ENCODE measurements at regions not wholly inside any gene's neighbourhood (a gene's known extent, or its start where the extent isn't known, plus 50 kb on each side); places are given as distances from the start of the nearest gene placed in this dataset.

GRCh38 chr14:84323978-84324377 is 1206.0 kb upstream of the FLRT2 start:
- Mint-ChIP-seq H3K27ac (no peak overlapping the region), H3K36me3 (no peaks in the 10 kb centered on the region), H3K4me1 (no peaks in the 10 kb centered on the region), H3K9me3 (peaks cover 0 to 7% (median 3%) of the 10 kb centered on the region in 7 donors), H3K27me3 (ENCODE audit: low read depth in 3 of 3) (peaks cover 0 to 1% (median 0%) of the 10 kb centered on the region in 3 donors), H3K4me3 (no peak overlapping the region)
- H3K9me3 ChIP-seq (replicated peaks in 1 of 2; ENCODE audit: control insufficient read depth in 1 of 2, insufficient read depth in 1 of 2, low read length in 2 of 2) = peaks cover 0 to 3% of the 10 kb centered on the region in 2 donors
- DNase-seq = no peak
- H4K20me1 ChIP-seq (ENCODE audit: insufficient read depth, low read length) = no peaks in the 10 kb centered on the region
- H3K4me1 ChIP-seq (ENCODE audit: control insufficient read depth in 1 of 2, insufficient read depth in 2 of 2, low read length in 2 of 2) = no peaks in the 10 kb centered on the region
- H3K4me2 ChIP-seq (replicated peaks; ENCODE audit: extremely low read depth, low read length, poor library complexity, severe bottlenecking) = no peak overlapping the region
- no peak overlapping the region for H3K9ac ChIP-seq (ENCODE audit: insufficient read depth, low read length, poor library complexity, severe bottlenecking)
- WGBS (ENCODE audit: insufficient coverage) = no CpG with 5 or more reads among the region's 4 CpGs
- no peak for TF ChIP-seq CTCF (IDR thresholded peaks at IDR 0.05)
- H3K36me3 ChIP-seq (replicated peaks in 1 of 2; ENCODE audit: control insufficient read depth in 1 of 2, insufficient read depth in 2 of 2, low read length in 2 of 2) = no peaks in the 10 kb centered on the region
- no peak overlapping the region for H3K4me3 ChIP-seq (replicated peaks in 1 of 3; ENCODE audit: low read depth in 2 of 3, low read length in 3 of 3)
- H2AFZ ChIP-seq (ENCODE audit: insufficient read depth, low read depth, low read length, poor library complexity, severe bottlenecking) = no peak overlapping the region
- no peak overlapping the region for H3K27ac ChIP-seq (ENCODE audit: low read depth in 1 of 2, low read length in 2 of 2)
- no peaks in the 10 kb centered on the region for H3K79me2 ChIP-seq (ENCODE audit: insufficient read depth, low read length)
- H3K27me3 ChIP-seq (ENCODE audit: control insufficient read depth in 2 of 2, insufficient read depth in 2 of 2, low read length in 2 of 2) = no peaks in the 10 kb centered on the region
- intact Hi-C loops (cut with micrococcal nuclease) = no loop called here

GRCh38 chr14:84336433-84336832 is 1193.5 kb upstream of the FLRT2 start:
- Mint-ChIP-seq H3K9me3 (peaks cover 0 to 6% (median 2%) of the 10 kb centered on the region in 7 donors), H3K4me1 (no peaks in the 10 kb centered on the region), H3K27ac (no peak overlapping the region), H3K27me3 (ENCODE audit: low read depth in 3 of 3) (no peaks in the 10 kb centered on the region), H3K36me3 (no peaks in the 10 kb centered on the region), H3K4me3 (no peak overlapping the region)
- no peak for TF ChIP-seq CTCF (IDR thresholded peaks at IDR 0.05)
- no peaks in the 10 kb centered on the region for H3K27me3 ChIP-seq (ENCODE audit: control insufficient read depth in 2 of 2, insufficient read depth in 2 of 2, low read length in 2 of 2)
- intact Hi-C loops (cut with micrococcal nuclease) = no loop called here
- no peak overlapping the region for H2AFZ ChIP-seq (ENCODE audit: insufficient read depth, low read depth, low read length, poor library complexity, severe bottlenecking)
- no peaks in the 10 kb centered on the region for H3K79me2 ChIP-seq (ENCODE audit: insufficient read depth, low read length)
- H3K4me2 ChIP-seq (replicated peaks; ENCODE audit: extremely low read depth, low read length, poor library complexity, severe bottlenecking) = no peak overlapping the region
- no peak overlapping the region for H3K4me3 ChIP-seq (replicated peaks in 1 of 3; ENCODE audit: low read depth in 2 of 3, low read length in 3 of 3)
- no peaks in the 10 kb centered on the region for H4K20me1 ChIP-seq (ENCODE audit: insufficient read depth, low read length)
- H3K27ac ChIP-seq (ENCODE audit: low read depth in 1 of 2, low read length in 2 of 2) = no peak overlapping the region
- peaks cover 0 to 10% of the 10 kb centered on the region in 2 donors for H3K9me3 ChIP-seq (replicated peaks in 1 of 2; ENCODE audit: control insufficient read depth in 1 of 2, insufficient read depth in 1 of 2, low read length in 2 of 2)
- H3K9ac ChIP-seq (ENCODE audit: insufficient read depth, low read length, poor library complexity, severe bottlenecking) = no peak overlapping the region
- H3K4me1 ChIP-seq (ENCODE audit: control insufficient read depth in 1 of 2, insufficient read depth in 2 of 2, low read length in 2 of 2) = no peaks in the 10 kb centered on the region
- H3K36me3 ChIP-seq (replicated peaks in 1 of 2; ENCODE audit: control insufficient read depth in 1 of 2, insufficient read depth in 2 of 2, low read length in 2 of 2) = no peaks in the 10 kb centered on the region
- DNase-seq = no peak

Measured in CD14-positive monocyte (primary cell).